NCI-H2227 treated with DMSO at 0.1 percent for 48 hours (cell line): ENCODE measurements at regions not wholly inside any gene's neighbourhood (a gene's known extent, or its start where the extent isn't known, plus 50 kb on each side); places are given as distances from the start of the nearest gene placed in this dataset.

Experiments
- DNase-seq: peaks from one replicate; lab custom pipeline; 2025; lab: John Stamatoyannopoulos, UW

- no peak for DNase-seq
Measured at GRCh38 chr2:150585221-150585971, 97.9 kb upstream of the RND3 start.

- DNase-seq, result no peak
Measured at GRCh38 chr2:150584081-150584480, 96.6 kb upstream of the RND3 start.

GRCh38 chr2:150581717-150582472 is 94.4 kb upstream of the RND3 start:
- DNase-seq, result no peak

GRCh38 chr2:150578481-150578880 is 91.0 kb upstream of the RND3 start:
- DNase-seq, result no peak

GRCh38 chr2:150575861-150576260 is 88.4 kb upstream of the RND3 start:
- no peak for DNase-seq

- no peak for DNase-seq
Measured at GRCh38 chr2:150572961-150573395, 85.5 kb upstream of the RND3 start.

- DNase-seq, result no peak
Measured at GRCh38 chr2:150572194-150572766, 84.8 kb upstream of the RND3 start.

- DNase-seq, result no peak
Measured at GRCh38 chr2:150571121-150571520, 83.7 kb upstream of the RND3 start.

GRCh38 chr2:150570712-150571111 is 83.2 kb upstream of the RND3 start:
- DNase-seq, result no peak

- no peak for DNase-seq
Measured at GRCh38 chr2:150569761-150570160, 82.3 kb upstream of the RND3 start.

GRCh38 chr2:150567771-150568301 is 80.4 kb upstream of the RND3 start:
- no peak for DNase-seq

GRCh38 chr2:150566289-150566688 is 78.8 kb upstream of the RND3 start:
- no peak for DNase-seq

- no peak for DNase-seq
Measured at GRCh38 chr2:150561076-150561475, 73.6 kb upstream of the RND3 start.

GRCh38 chr2:150557020-150557600 is 69.6 kb upstream of the RND3 start:
- DNase-seq, result no peak

GRCh38 chr2:150555611-150556356 is 68.3 kb upstream of the RND3 start:
- DNase-seq, result no peak

GRCh38 chr2:150554046-150554445 is 66.6 kb upstream of the RND3 start:
- DNase-seq, result no peak

GRCh38 chr2:150552041-150552820 is 64.8 kb upstream of the RND3 start:
- DNase-seq, result no peak

GRCh38 chr2:150549381-150549780 is 61.9 kb upstream of the RND3 start:
- no peak for DNase-seq

- peak; percentile 10 for DNase-seq
Measured at GRCh38 chr2:150548527-150548926, 61.1 kb upstream of the RND3 start.

- DNase-seq, result no peak
Measured at GRCh38 chr2:150545916-150546315, 58.4 kb upstream of the RND3 start.

GRCh38 chr2:150544731-150545130 is 57.3 kb upstream of the RND3 start:
- no peak for DNase-seq
